PFSK-1 (cell line): ENCODE measurements at regions not wholly inside any gene's neighbourhood (a gene's known extent, or its start where the extent isn't known, plus 50 kb on each side); places are given as distances from the start of the nearest gene placed in this dataset.

Source experiments
- FOXP2 ChIP-seq: optimal IDR thresholded peaks from 2 replicates; pipeline ENCODE3; 2011; ENCODE audit warnings: borderline replicate concordance, control low read depth, inconsistent platforms; ENCODE audit not compliant: insufficient read depth; ENCODE audit errors: extremely low read length, extremely low read depth
- POLR2AphosphoS5 ChIP-seq: IDR thresholded peaks from 2 replicates; pipeline ENCODE4 v1.6.1; 2012; ENCODE audit warnings: low read depth, mild to moderate bottlenecking, control low read depth, low read length, moderate library complexity
- SIN3A ChIP-seq: IDR thresholded peaks from 2 replicates; pipeline ENCODE4 v1.6.1; 2012; ENCODE audit warnings: mild to moderate bottlenecking, low read length, moderate library complexity, borderline replicate concordance; ENCODE audit not compliant: insufficient read depth
- TAF1 ChIP-seq: IDR thresholded peaks from 2 replicates; pipeline ENCODE4 v1.6.1; 2012; ENCODE audit warnings: low read length, control low read depth, borderline replicate concordance; ENCODE audit not compliant: insufficient read depth
- TF ChIP-seq, protein P1 (sequence below), 2 experiments: IDR thresholded peaks; 2 replicates each; pipeline versions ENCODE4 v1.6.1 to v1.8.0; 2011 to 2012; ENCODE audit warnings: low read depth in 2 of 2, low read length in 2 of 2, control low read depth in 1 of 2, inconsistent platforms in 1 of 2, mild to moderate bottlenecking in 1 of 2, moderate library complexity in 1 of 2; ENCODE audit not compliant: insufficient read depth in 1 of 2

DNA sequence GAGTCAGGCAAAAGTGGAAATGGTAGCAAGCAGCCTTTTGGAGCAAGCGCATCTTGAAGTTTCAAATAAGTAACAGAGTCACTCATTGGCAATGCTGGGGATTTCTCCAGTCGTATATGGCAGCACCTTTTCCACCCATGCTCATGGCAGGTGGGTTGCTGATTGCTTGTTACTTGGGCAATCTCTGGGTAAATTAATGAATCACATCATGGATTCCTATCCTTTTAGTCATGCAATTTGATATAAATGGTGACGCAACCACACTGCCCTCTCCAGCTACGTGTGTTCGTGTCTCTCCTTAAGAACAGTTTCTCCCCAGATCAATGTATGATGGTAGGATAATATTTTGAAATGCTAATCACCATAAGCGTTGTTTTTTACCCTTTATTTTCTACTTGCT lies 339.9 kb upstream of the KCNH8 start:
- no peak for TF ChIP-seq FOXP2
- no peak for TF ChIP-seq TAF1
- no peak for TF ChIP-seq SIN3A
- TF ChIP-seq, protein P1, sequence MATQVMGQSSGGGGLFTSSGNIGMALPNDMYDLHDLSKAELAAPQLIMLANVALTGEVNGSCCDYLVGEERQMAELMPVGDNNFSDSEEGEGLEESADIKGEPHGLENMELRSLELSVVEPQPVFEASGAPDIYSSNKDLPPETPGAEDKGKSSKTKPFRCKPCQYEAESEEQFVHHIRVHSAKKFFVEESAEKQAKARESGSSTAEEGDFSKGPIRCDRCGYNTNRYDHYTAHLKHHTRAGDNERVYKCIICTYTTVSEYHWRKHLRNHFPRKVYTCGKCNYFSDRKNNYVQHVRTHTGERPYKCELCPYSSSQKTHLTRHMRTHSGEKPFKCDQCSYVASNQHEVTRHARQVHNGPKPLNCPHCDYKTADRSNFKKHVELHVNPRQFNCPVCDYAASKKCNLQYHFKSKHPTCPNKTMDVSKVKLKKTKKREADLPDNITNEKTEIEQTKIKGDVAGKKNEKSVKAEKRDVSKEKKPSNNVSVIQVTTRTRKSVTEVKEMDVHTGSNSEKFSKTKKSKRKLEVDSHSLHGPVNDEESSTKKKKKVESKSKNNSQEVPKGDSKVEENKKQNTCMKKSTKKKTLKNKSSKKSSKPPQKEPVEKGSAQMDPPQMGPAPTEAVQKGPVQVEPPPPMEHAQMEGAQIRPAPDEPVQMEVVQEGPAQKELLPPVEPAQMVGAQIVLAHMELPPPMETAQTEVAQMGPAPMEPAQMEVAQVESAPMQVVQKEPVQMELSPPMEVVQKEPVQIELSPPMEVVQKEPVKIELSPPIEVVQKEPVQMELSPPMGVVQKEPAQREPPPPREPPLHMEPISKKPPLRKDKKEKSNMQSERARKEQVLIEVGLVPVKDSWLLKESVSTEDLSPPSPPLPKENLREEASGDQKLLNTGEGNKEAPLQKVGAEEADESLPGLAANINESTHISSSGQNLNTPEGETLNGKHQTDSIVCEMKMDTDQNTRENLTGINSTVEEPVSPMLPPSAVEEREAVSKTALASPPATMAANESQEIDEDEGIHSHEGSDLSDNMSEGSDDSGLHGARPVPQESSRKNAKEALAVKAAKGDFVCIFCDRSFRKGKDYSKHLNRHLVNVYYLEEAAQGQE (IDR thresholded peaks at IDR 0.05; ENCODE audit: insufficient read depth in 1 of 2, low read depth in 2 of 2, low read length in 2 of 2): no peak
- no peak for TF ChIP-seq POLR2AphosphoS5

DNA sequence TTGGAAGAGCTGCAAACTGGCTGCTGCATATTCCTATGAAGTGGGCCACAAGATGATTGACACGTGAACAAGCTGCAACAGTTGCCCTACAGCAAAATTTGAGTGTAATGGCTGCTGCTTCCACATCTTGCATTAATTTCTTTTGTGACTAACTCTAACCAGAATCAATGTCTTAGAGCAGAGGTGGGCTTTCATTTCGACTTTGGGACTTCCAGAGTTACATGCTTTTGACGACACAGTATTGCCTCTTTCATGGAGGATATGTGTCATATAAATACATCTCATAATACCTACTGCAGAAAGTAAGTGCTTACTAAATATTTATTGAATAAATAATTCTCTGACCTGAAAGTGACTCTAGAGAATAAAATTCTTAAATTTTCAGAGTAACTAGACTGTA lies 340.7 kb upstream of the KCNH8 start:
- TF ChIP-seq, protein P1 (IDR thresholded peaks at IDR 0.05; ENCODE audit: insufficient read depth in 1 of 2, low read depth in 2 of 2, low read length in 2 of 2): no peak

DNA sequence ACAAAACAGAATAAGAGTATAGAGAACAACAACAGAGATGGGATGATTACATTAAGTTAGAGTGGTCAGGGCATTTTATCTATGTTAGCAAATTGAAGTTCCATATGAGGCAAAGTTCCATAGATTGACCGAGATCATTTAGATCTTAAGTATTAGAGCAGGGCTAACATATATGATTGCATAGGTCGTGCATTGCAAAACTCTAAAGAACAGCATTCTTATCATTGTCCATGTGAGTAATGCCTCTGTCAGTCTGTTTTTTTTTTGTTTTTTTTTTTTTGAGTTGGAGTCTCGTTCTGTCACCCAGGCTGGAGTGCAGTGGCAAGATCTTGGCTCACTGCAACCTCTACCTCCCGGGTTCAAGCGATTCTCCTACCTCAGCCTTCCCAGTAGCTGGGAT lies 341.7 kb upstream of the KCNH8 start:
- TF ChIP-seq TAF1 (no peak), FOXP2 (no peak), SIN3A (no peak), POLR2AphosphoS5 (no peak)
- TF ChIP-seq, protein P1 (IDR thresholded peaks at IDR 0.05; ENCODE audit: insufficient read depth in 1 of 2, low read depth in 2 of 2, low read length in 2 of 2): no peak

DNA sequence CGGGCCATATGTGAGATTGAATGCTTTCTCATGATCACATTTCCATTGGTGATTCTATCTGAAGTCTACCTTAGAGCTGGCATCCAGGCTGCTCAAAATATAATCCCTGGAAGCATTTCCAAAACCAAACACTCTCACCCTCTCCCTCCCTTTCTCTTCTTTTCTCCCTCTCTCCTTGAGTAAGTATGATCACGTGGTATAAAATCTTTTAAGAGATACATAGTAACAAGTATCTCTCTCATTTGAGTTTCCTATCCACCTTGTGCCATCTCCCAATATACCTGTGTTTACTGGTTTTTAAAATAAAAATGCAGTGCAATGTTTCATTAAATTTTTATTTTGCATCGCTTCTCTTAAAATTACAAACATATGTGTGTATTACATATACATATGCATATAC lies 350.9 kb upstream of the KCNH8 start:
- TF ChIP-seq, protein P1 (IDR thresholded peaks at IDR 0.05; ENCODE audit: insufficient read depth in 1 of 2, low read depth in 2 of 2, low read length in 2 of 2): no peak
- TF ChIP-seq FOXP2 (no peak), SIN3A (no peak), TAF1 (no peak), POLR2AphosphoS5 (no peak)

DNA sequence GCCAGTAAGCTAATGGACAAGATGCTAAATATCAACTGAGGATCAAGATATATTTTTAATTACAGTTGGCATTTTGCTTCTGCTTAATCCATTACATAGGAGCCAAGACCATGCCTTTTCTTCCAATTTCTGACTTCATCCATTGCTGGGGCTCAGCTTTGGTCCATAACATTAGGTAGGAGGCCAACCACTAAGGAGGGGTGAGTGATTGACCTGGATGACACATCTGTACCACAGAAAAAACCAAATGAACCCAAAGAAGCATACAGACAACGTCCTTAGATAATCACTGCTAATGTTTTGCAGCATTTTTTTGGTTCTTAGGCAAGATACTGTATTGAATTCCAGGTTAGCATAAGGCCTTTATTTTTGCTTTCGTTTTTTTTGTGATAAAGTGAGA lies 353.2 kb upstream of the KCNH8 start:
- TF ChIP-seq, protein P1 (IDR thresholded peaks at IDR 0.05; ENCODE audit: insufficient read depth in 1 of 2, low read depth in 2 of 2, low read length in 2 of 2): no peak
- TF ChIP-seq TAF1: no peak
- no peak for TF ChIP-seq SIN3A
- TF ChIP-seq FOXP2: no peak
- TF ChIP-seq POLR2AphosphoS5: no peak
